ENCODE measurements at regions not wholly inside any gene's neighbourhood (a gene's known extent, or its start where the extent isn't known, plus 50 kb on each side); places are given as distances from the start of the nearest gene placed in this dataset.

DNA sequence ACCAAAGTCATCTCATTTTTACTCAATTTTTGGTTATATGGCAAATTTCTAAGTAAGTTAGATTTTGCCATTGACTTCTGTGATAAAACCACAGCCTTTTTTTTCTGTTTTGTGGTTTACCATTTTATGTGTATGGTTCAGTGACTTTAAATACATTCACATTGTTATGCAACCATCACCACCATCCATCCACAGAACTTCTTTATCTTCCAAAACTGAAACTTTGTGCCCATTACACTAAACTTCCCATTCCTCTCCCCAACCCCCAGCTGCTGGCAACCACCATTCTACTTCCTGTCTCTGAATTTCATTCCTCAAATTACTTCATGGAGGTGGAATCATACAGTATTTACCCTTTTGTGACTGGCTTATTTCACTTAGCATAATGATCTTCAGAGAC lies 280.4 kb upstream of the TCERG1L start:
- Histone ChIP-seq H3K9me3 (no peaks in the 10 kb centered on the region), H3K27me3 (no peaks in the 10 kb centered on the region), H3K4me1 (ENCODE audit: insufficient read depth) (no peaks in the 10 kb centered on the region), H3K4me3 (no peak overlapping the region), H3K36me3 (no peaks in the 10 kb centered on the region), H3K27ac (no peak overlapping the region)
- DNase-seq = no peak
- intact Hi-C loops (cut with DNase I) = no loop called here
- TF ChIP-seq, protein P1, sequence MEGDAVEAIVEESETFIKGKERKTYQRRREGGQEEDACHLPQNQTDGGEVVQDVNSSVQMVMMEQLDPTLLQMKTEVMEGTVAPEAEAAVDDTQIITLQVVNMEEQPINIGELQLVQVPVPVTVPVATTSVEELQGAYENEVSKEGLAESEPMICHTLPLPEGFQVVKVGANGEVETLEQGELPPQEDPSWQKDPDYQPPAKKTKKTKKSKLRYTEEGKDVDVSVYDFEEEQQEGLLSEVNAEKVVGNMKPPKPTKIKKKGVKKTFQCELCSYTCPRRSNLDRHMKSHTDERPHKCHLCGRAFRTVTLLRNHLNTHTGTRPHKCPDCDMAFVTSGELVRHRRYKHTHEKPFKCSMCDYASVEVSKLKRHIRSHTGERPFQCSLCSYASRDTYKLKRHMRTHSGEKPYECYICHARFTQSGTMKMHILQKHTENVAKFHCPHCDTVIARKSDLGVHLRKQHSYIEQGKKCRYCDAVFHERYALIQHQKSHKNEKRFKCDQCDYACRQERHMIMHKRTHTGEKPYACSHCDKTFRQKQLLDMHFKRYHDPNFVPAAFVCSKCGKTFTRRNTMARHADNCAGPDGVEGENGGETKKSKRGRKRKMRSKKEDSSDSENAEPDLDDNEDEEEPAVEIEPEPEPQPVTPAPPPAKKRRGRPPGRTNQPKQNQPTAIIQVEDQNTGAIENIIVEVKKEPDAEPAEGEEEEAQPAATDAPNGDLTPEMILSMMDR (IDR thresholded peaks at IDR 0.05) = no peak
- no peak for TF ChIP-seq POLR2A (IDR thresholded peaks at IDR 0.05)
- TF ChIP-seq EP300 (IDR thresholded peaks at IDR 0.05) = no peak

DNA sequence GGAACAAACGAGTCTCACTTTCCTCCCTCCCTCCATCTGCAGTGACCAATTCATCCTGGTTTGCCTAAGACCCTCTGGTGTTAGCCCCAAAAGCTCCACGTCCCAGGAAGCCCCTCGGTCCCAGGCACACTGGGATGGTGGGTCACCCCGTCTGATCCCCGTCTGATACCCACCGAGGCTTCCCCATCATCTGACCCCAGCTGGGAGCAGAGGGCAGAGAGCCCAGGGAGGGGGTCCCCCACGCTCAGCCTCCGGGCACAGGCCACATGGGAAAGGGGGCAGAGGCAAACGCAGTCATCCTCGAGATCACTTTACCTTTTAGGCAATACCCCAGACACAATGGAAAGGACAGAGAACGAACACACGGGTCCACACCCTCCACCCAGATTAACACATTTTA lies 291.6 kb upstream of the PPP2R2D start:
- H3K9me3 ChIP-seq = no peaks in the 10 kb centered on the region
- no peak for DNase-seq
- 75 to 81% (median 76%) methylated on average over 12 of the region's 12 CpGs for WGBS, 3 donors
- H3K27me3 ChIP-seq = no peaks in the 10 kb centered on the region
- TF ChIP-seq EP300 (IDR thresholded peaks at IDR 0.05) = no peak
- TF ChIP-seq, protein P1 (IDR thresholded peaks at IDR 0.05) = no peak
- intact Hi-C loops (cut with DNase I) = no loop called here
- no peak overlapping the region for H3K4me3 ChIP-seq
- H3K27ac ChIP-seq = no peak overlapping the region
- no peaks in the 10 kb centered on the region for H3K36me3 ChIP-seq
- H3K4me1 ChIP-seq (ENCODE audit: insufficient read depth) = no peaks in the 10 kb centered on the region

DNA sequence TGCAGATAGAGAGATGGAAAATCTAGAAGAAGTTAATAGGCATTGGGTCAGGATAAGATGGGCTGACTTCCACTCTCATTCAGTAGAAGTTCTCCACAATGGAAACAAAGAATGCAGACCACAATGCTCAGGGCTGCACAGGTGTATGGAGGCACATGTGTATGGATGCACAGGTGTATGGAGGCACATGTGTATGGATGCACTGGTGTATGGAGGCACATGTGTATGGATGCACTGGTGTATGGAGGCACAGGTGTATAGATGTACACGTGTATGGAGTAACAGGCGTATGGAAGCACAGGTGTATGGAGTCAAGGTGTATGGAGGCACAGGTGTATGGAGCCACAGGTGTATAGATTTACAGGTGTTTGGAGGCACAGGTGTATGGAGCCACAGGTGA lies 285.7 kb upstream of the PPP2R2D start:
- no peak for DNase-seq
- WGBS, 3 donors = 90 to 92% (median 92%) methylated on average over 2 of the region's 2 CpGs

DNA sequence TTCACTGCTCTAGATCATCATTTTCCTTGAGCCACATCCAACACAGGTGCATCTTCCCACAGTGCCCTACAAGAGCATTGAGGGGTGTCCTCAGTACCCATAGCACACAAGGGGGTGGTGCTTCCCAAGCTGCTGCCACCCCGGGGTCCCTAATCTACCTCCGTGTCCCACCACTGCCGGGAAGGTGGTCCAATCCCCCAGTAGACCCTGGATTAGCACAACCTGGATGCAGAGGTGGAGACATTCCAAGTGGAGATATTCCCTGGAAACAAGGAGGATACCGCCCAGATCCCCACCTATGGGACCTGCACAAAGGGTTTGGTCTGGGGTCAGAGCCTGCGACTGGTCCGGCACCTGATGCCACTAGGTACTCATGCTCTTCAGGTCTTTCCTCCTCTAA lies 284.8 kb upstream of the PPP2R2D start:
- Histone ChIP-seq H3K36me3 (no peaks in the 10 kb centered on the region), H3K27me3 (no peaks in the 10 kb centered on the region), H3K4me3 (no peak overlapping the region), H3K9me3 (no peaks in the 10 kb centered on the region), H3K27ac (no peak overlapping the region), H3K4me1 (ENCODE audit: insufficient read depth) (no peaks in the 10 kb centered on the region)
- DNase-seq = no peak
- intact Hi-C loops (cut with DNase I) = no loop called here
- no peak for TF ChIP-seq EP300 (IDR thresholded peaks at IDR 0.05)
- TF ChIP-seq, protein P1 (IDR thresholded peaks at IDR 0.05) = no peak
- no peak for TF ChIP-seq POLR2A (IDR thresholded peaks at IDR 0.05)
- 92 to 97% (median 95%) methylated on average over 6 of the region's 6 CpGs for WGBS, 3 donors

More for the DNA sequence above, 285.7 kb upstream of the PPP2R2D start:
- no peak overlapping the region for H3K4me3 ChIP-seq
- no peak overlapping the region for H3K27ac ChIP-seq
- no peaks in the 10 kb centered on the region for H3K27me3 ChIP-seq
- no peaks in the 10 kb centered on the region for H3K9me3 ChIP-seq
- intact Hi-C loops (cut with DNase I) = no loop called here
- H3K36me3 ChIP-seq = no peaks in the 10 kb centered on the region
- TF ChIP-seq POLR2A (IDR thresholded peaks at IDR 0.05) (no peak), EP300 (IDR thresholded peaks at IDR 0.05) (no peak)
- TF ChIP-seq, protein P1 (IDR thresholded peaks at IDR 0.05) = no peak
- no peaks in the 10 kb centered on the region for H3K4me1 ChIP-seq (ENCODE audit: insufficient read depth)
